ENCODE measurements at regions not wholly inside any gene's neighbourhood (a gene's known extent, or its start where the extent isn't known, plus 50 kb on each side); places are given as distances from the start of the nearest gene placed in this dataset.
A peak's percentile ranks its signal among the peaks of the same experiment; 100 is the strongest.
"Not testable (repeated sequence)": the region's sequence is repeated elsewhere in the genome, so short reads cannot be mapped to it uniquely, and the experiment has no call there.

DNA sequence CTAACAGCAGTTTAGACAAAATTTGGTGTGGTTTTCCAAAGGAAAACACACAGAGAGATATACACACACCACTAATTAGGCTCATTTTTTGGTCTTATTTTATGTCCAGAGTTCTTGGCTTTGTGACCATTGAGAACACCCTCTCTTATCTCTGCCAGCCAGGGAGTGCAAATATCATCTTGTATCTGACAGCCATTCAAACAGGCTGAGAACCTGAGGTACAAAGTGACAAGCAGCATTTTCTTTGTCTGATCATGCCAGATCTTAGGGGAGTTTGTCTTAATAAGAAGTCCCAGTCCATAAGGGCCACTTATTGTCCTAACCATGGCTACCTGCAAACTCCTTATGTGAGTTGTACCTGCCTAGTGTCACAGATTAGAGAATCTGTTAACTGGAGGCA lies 1165.2 kb downstream of the BRINP3 start:
- TF ChIP-seq, protein P1, sequence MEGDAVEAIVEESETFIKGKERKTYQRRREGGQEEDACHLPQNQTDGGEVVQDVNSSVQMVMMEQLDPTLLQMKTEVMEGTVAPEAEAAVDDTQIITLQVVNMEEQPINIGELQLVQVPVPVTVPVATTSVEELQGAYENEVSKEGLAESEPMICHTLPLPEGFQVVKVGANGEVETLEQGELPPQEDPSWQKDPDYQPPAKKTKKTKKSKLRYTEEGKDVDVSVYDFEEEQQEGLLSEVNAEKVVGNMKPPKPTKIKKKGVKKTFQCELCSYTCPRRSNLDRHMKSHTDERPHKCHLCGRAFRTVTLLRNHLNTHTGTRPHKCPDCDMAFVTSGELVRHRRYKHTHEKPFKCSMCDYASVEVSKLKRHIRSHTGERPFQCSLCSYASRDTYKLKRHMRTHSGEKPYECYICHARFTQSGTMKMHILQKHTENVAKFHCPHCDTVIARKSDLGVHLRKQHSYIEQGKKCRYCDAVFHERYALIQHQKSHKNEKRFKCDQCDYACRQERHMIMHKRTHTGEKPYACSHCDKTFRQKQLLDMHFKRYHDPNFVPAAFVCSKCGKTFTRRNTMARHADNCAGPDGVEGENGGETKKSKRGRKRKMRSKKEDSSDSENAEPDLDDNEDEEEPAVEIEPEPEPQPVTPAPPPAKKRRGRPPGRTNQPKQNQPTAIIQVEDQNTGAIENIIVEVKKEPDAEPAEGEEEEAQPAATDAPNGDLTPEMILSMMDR (conservative IDR thresholded peaks at IDR 0.05; ENCODE audit: low read depth, low read length): no peak

DNA sequence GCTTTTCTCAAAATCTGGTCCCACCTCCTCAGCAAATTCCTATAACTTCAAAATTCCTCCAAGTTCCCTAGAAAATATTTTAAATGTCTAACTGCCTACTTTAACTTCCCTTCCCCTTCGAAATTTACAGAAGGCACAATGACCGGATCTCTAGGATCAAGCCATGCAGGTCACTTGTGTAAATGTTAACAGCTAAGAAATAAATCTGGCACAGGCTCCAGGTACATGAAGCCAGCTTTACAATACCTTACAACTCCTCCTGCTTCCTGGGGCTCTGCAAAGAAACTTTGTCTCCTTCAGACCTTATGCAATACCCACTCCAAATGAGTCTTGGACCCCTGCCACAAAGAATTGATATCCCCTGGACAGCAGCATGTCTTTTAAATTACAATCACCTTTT lies 1164.2 kb downstream of the BRINP3 start:
- H3K4me3 ChIP-seq (ENCODE audit: low read depth, low read length): no peak overlapping the region
- DNase-seq (ENCODE audit: low read depth): no peak
- TF ChIP-seq, protein P1 (conservative IDR thresholded peaks at IDR 0.05; ENCODE audit: low read depth, low read length): no peak

More for the DNA sequence above, 1165.2 kb downstream of the BRINP3 start:
- DNase-seq (ENCODE audit: low read depth): no peak
- H3K4me3 ChIP-seq (ENCODE audit: low read depth, low read length): no peak overlapping the region

DNA sequence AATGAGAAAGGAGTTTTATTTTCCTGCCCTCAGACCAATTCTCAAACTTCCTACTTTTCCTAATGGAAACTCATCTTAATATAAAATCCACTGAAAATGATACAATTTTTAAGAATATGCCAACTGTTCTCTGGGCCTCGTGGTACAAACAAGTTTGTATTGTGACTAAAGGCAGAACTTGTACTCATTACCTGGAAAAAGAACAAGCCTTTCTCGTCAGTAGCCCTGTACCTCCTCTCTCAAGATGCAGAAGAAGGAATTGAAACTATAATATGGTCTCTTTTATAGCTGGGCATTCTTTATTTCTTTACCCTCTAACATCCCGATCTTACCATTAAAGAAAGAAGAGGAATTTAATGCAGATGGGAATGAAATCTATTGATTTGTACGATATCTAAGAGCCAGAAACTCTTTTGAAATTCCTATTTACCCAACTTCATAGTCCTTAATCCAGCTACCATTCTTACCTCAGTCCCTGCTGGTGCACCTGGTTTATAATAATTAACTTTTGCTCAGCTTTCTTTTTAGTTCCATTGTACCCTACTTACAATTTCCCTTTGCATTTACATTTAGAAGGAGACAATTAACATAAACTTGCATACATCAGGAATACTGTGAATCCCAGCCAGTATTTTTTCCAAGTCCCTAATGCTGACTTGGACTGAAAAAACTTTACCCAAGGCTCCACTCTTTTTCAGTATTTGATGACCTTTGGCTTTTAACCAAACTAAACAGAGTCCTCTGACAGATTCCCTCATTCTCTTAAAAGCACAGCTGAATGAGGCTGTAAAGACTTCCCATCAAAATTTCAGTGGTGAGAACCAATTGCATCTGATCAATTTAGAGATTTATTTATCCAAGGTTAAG lies 1162.4 kb downstream of the BRINP3 start:
- H3K4me3 ChIP-seq (ENCODE audit: low read depth, low read length): no peak overlapping the region
- DNase-seq (ENCODE audit: low read depth): no peak
- TF ChIP-seq, protein P1 (conservative IDR thresholded peaks at IDR 0.05; ENCODE audit: low read depth, low read length): no peak

DNA sequence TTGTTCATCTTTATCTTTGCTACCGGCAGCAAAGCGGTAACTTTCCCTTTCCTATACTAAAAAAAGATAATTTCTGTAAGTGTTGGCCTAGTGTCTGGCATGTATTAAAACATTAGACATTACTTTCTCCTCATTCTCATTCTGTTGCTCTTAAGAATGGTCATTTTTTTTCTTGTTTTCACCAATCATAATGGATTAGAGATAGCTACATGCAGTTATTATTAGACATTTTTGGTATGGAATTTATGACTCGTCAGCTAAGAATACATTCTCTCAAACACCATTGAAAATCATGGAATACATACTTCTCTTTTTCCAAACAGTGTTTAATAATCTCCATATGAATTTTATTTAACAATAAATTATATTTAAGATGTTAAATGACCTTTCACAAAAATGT lies 1154.6 kb downstream of the BRINP3 start:
- H3K4me3 ChIP-seq (ENCODE audit: low read depth, low read length): no peak overlapping the region
- DNase-seq (ENCODE audit: low read depth): peak; percentile 34

DNA sequence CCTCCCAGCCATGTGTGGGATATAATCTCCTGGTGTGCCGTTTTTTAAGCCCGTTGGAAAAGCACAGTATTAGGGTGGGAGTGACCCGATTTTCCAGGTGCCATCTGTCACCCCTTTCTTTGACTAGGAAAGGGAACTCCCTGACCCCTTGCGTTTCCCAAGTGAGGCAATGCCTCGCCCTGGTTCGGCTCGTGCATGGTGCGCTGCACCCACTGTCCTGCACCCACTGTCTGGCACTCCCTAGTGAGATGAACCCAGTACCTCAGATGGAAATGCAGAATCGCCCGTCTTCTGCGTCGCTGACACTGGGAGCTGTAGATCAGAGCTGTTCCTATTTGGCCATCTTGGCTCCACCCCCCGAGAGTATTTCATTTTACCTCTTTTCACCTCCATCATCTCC lies 1146.6 kb downstream of the BRINP3 start:
- DNase-seq (ENCODE audit: low read depth); H3K4me3 ChIP-seq (ENCODE audit: low read depth, low read length): not testable (repeated sequence)

More for the DNA sequence above, 1154.6 kb downstream of the BRINP3 start:
- TF ChIP-seq, protein P1 (conservative IDR thresholded peaks at IDR 0.05; ENCODE audit: low read depth, low read length): no peak

DNA sequence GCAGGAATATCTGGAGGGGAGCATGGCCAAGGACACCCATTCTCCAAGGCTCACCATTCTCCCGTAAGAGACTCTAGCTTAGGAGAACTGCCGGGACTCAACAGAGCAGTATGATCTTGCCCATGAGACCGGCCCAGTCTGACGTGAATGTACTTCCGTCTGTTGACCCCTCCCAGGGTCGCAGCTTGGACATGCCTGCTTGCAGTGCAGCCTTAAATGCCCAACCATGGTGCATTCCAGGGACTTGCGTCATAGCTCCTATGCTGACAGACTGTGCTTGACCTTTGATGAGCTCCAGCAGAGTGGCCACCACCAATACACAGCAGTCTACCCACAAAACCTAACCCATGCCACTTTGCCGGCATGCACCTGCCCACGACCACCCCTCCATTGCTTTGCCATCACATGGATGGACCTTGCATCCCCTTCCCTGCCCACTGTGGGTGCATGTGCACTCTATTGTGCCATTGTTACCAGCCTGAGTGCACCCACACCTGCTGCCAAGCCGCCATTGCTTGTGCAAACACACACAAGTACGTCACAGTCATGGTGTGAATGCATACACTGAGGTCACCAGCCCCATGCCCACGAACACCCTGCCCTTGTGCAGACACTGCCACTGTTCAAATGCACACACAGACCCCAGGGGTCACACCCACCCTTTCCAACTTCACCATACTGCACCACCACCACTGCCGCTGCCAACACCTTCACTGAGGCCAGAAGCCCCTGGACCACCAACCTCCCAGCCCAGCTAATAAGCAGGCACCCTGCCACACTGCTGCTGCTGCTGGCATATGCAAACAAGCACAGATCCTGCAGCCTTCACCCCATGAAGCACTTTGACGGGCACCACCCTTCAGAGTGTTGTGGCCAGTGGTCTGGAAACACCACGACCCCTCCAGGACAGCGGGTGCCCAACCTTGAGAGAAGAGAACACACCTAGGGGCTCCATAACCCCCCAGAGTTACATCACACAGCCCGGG lies 1141.3 kb downstream of the BRINP3 start:
- DNase-seq (ENCODE audit: low read depth): no peak
- TF ChIP-seq, protein P1 (conservative IDR thresholded peaks at IDR 0.05; ENCODE audit: low read depth, low read length): no peak

DNA sequence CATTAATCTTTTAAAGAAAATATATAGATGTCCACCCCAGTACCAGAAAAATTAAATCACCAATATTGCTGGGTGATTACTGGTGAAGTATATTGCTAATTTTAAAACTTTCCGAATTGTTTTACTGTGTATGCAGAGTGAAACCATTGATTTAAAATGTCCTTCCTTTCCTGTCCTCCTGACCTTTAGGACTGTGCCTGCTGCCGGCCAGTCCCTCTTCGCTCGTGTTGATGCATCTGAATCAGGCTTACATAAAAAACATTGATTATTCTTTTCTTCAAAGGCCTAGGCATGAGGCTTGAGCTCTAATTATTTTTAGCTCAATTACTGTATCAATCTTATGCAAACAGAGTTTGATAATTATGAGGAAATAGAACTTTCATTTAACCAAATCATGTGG lies 1128.1 kb downstream of the BRINP3 start:
- DNase-seq (ENCODE audit: low read depth): no peak
- TF ChIP-seq, protein P1 (conservative IDR thresholded peaks at IDR 0.05; ENCODE audit: low read depth, low read length): no peak
- H3K4me3 ChIP-seq (ENCODE audit: low read depth, low read length): no peak overlapping the region

More for the DNA sequence above, 1141.3 kb downstream of the BRINP3 start:
- no peak overlapping the region for H3K4me3 ChIP-seq (ENCODE audit: low read depth, low read length)

Measured in choroid plexus epithelial cell (primary cell).